Osteocyte (in vitro differentiated cells): ENCODE measurements at regions not wholly inside any gene's neighbourhood (a gene's known extent, or its start where the extent isn't known, plus 50 kb on each side); places are given as distances from the start of the nearest gene placed in this dataset.

Experiments
- DNase-seq: peaks from one replicate; pipeline ENCODE4 v3.0.0; 2021; ENCODE audit warnings: mixed read lengths; ENCODE audit not compliant: unreplicated experiment; ENCODE audit errors: extremely low spot score
- H3K27ac Mint-ChIP-seq: one replicate; pipeline ENCODE4 v1.8.0; 2021; ENCODE audit warnings: mild to moderate bottlenecking, mixed read lengths; ENCODE audit not compliant: unreplicated experiment
- H3K27me3 Mint-ChIP-seq: one replicate; pipeline ENCODE4 v1.8.0; 2021; ENCODE audit warnings: mixed read lengths; ENCODE audit not compliant: unreplicated experiment
- H3K36me3 Mint-ChIP-seq: one replicate; pipeline ENCODE4 v1.8.0; 2021; ENCODE audit warnings: mixed read lengths; ENCODE audit not compliant: unreplicated experiment
- H3K4me1 Mint-ChIP-seq: one replicate; pipeline ENCODE4 v1.8.0; 2021; ENCODE audit warnings: mixed read lengths; ENCODE audit not compliant: unreplicated experiment
- H3K4me3 Mint-ChIP-seq: one replicate; pipeline ENCODE4 v1.8.0; 2021; ENCODE audit warnings: mild to moderate bottlenecking, moderate library complexity, mixed read lengths; ENCODE audit not compliant: unreplicated experiment
- H3K9me3 Mint-ChIP-seq: one replicate; pipeline ENCODE4 v1.8.0; 2021; ENCODE audit warnings: mixed read lengths; ENCODE audit not compliant: unreplicated experiment
- CTCF ChIP-seq: fragments of 200-600 bp; sonication (generic); IDR thresholded peaks from 2 replicates; pipeline ENCODE4 v1.5.0; 2021; ENCODE audit warnings: antibody characterized with exemption, mild to moderate bottlenecking, moderate library complexity

- H3K27ac Mint-ChIP-seq: no peak overlapping the region
- no peak for DNase-seq
- no peak overlapping the region for H3K4me3 Mint-ChIP-seq
- TF ChIP-seq CTCF: no peak
- no peaks in the 10 kb centered on the region for H3K4me1 Mint-ChIP-seq
- peaks cover 15% of the 10 kb centered on the region for H3K9me3 Mint-ChIP-seq
- no peaks in the 10 kb centered on the region for H3K27me3 Mint-ChIP-seq
- no peaks in the 10 kb centered on the region for H3K36me3 Mint-ChIP-seq
Measured at GRCh38 chr11:90556026-90556425, 333.2 kb upstream of the CHORDC1 start.

GRCh38 chr11:90555477-90555876 is 332.6 kb upstream of the CHORDC1 start:
- Mint-ChIP-seq H3K9me3 (peaks cover 10% of the 10 kb centered on the region), H3K4me3 (no peak overlapping the region), H3K27ac (no peak overlapping the region), H3K4me1 (no peaks in the 10 kb centered on the region), H3K27me3 (no peaks in the 10 kb centered on the region), H3K36me3 (no peaks in the 10 kb centered on the region)
- TF ChIP-seq CTCF: no peak
- no peak for DNase-seq

- no peaks in the 10 kb centered on the region for H3K27me3 Mint-ChIP-seq
- no peak overlapping the region for H3K27ac Mint-ChIP-seq
- H3K4me3 Mint-ChIP-seq: no peak overlapping the region
- no peaks in the 10 kb centered on the region for H3K4me1 Mint-ChIP-seq
- no peaks in the 10 kb centered on the region for H3K9me3 Mint-ChIP-seq
- no peak for TF ChIP-seq CTCF
- no peaks in the 10 kb centered on the region for H3K36me3 Mint-ChIP-seq
- no peak for DNase-seq
Measured at GRCh38 chr11:90542092-90542491, 319.2 kb upstream of the CHORDC1 start.

- Mint-ChIP-seq H3K36me3 (no peaks in the 10 kb centered on the region), H3K4me1 (no peaks in the 10 kb centered on the region), H3K27ac (no peak overlapping the region), H3K9me3 (no peaks in the 10 kb centered on the region), H3K27me3 (no peaks in the 10 kb centered on the region), H3K4me3 (no peak overlapping the region)
- no peak for TF ChIP-seq CTCF
- no peak for DNase-seq
Measured at GRCh38 chr11:90536301-90536700, 313.5 kb upstream of the CHORDC1 start.

GRCh38 chr11:90532125-90532524 is 309.3 kb upstream of the CHORDC1 start:
- H3K36me3 Mint-ChIP-seq: no peaks in the 10 kb centered on the region
- no peaks in the 10 kb centered on the region for H3K27me3 Mint-ChIP-seq
- H3K4me3 Mint-ChIP-seq: no peak overlapping the region
- no peak for TF ChIP-seq CTCF
- no peak overlapping the region for H3K27ac Mint-ChIP-seq
- no peaks in the 10 kb centered on the region for H3K4me1 Mint-ChIP-seq
- no peak for DNase-seq
- H3K9me3 Mint-ChIP-seq: no peaks in the 10 kb centered on the region
